Lower lobe of right lung (tissue), 2 donors: ENCODE measurements at regions not wholly inside any gene's neighbourhood (a gene's known extent, or its start where the extent isn't known, plus 50 kb on each side); places are given as distances from the start of the nearest gene placed in this dataset.

Source experiments
- ATAC-seq, 2 donors: fragments of 200-7000 bp; cut with Tn5 transposase; one replicate each; pipeline ENCODE4 v1.9.1; 2020 to 2022; ENCODE audit warnings: mild to moderate bottlenecking in 2 of 2, moderate library complexity in 2 of 2
- DNase-seq: peaks from one replicate; pipeline ENCODE4 v3.0.0-alpha.2; 2020
- H3K27ac ChIP-seq: fragments of 200-600 bp; one replicate; pipeline ENCODE4 v1.8.0; 2022
- H3K27me3 ChIP-seq: fragments of 200-600 bp; one replicate; pipeline ENCODE4 v1.8.0; 2022; ENCODE audit warnings: low read depth
- H3K36me3 ChIP-seq: fragments of 200-600 bp; one replicate; pipeline ENCODE4 v1.8.0; 2022; ENCODE audit warnings: mild to moderate bottlenecking
- H3K4me1 ChIP-seq: fragments of 200-600 bp; one replicate; pipeline ENCODE4 v1.8.0; 2022
- H3K4me3 ChIP-seq: fragments of 200-600 bp; one replicate; pipeline ENCODE4 v1.8.0; 2022; ENCODE audit warnings: mild to moderate bottlenecking
- H3K9me3 ChIP-seq: fragments of 200-600 bp; one replicate; pipeline ENCODE4 v1.8.0; 2022
- CTCF ChIP-seq: fragments of 200-600 bp; IDR thresholded peaks from one replicate; pipeline ENCODE4 v1.8.0; 2022; ENCODE audit warnings: antibody characterized with exemption, mild to moderate bottlenecking
- intact Hi-C: fragments of 100-400 bp; cut with DNase I; formaldehyde crosslinking; loops from one replicate; pipeline ENCODE4 v1.11.0; 2022
- donor health status: DM: no; HTN: yes; CAD: no; lungs with severe emphysema.

GRCh38 chr2:212686285-212686895 lies 147.8 kb upstream of the ERBB4 start:
- peak; percentile 62 to 64 for ATAC-seq
- intact Hi-C loops: no loop called here

DNA sequence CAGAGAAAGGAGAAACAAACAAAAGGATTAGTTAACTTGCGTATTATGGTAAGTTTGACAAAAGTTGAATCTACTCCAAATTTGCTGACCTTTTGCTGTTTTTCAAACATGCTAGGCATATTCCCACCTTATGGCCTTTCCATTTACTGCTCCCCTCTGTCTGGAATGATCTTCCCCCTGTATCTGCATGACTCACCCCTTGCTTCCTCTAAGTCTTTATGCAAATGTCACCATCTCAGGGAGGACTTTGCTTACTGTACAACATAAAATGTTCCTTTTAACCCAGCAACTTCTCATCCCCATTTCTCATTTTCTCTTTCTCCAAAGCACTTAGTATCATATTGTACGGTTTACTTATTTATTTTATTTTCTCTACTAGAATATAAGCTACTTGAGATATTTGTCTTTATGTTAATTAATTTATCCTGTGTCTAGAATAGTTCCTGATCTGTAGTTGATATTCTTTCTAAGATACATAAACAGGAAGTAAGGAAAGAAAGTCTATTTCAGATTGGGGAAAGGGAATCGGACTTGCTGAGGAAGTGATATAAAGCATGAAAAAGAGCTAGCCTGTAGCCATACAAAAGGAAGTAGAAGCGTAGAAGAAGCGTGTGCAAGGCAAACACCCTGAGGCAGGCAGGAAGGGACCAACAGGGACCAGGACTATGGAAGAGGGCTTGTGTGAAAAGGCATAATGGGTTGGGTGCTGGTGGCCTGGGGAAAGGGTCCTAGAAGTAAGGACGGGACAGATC lies 144.9 kb upstream of the ERBB4 start:
- Histone ChIP-seq H3K27ac (no peak overlapping the region), H3K27me3 (no peaks in the 10 kb centered on the region), H3K4me3 (no peak overlapping the region), H3K9me3 (no peaks in the 10 kb centered on the region), H3K36me3 (no peaks in the 10 kb centered on the region), H3K4me1 (no peaks in the 10 kb centered on the region)
- no peak for DNase-seq
- TF ChIP-seq CTCF: no peak
- no peak for ATAC-seq
- intact Hi-C loops: no loop called here

More at GRCh38 chr2:212686285-212686895, 147.8 kb upstream of the ERBB4 start:
- no peaks in the 10 kb centered on the region for H3K9me3 ChIP-seq
- H3K36me3 ChIP-seq: no peaks in the 10 kb centered on the region
- H3K4me1 ChIP-seq: no peaks in the 10 kb centered on the region
- TF ChIP-seq CTCF: peak; percentile 76
- no peak overlapping the region for H3K4me3 ChIP-seq
- H3K27ac ChIP-seq: no peak overlapping the region
- no peaks in the 10 kb centered on the region for H3K27me3 ChIP-seq
- peak; percentile 47 for DNase-seq

GRCh38 chr2:212682937-212683336 lies 144.3 kb upstream of the ERBB4 start:
- H3K9me3 ChIP-seq: no peaks in the 10 kb centered on the region
- H3K27ac ChIP-seq: no peak overlapping the region
- no peak overlapping the region for H3K4me3 ChIP-seq
- no peaks in the 10 kb centered on the region for H3K4me1 ChIP-seq
- no peaks in the 10 kb centered on the region for H3K36me3 ChIP-seq
- no peak for DNase-seq
- TF ChIP-seq CTCF: no peak
- intact Hi-C loops: no loop called here
- no peak for ATAC-seq
- H3K27me3 ChIP-seq: no peaks in the 10 kb centered on the region

GRCh38 chr2:212677466-212677865 lies 138.9 kb upstream of the ERBB4 start:
- Histone ChIP-seq H3K4me1 (no peaks in the 10 kb centered on the region), H3K9me3 (no peaks in the 10 kb centered on the region), H3K27ac (no peak overlapping the region), H3K36me3 (no peaks in the 10 kb centered on the region), H3K4me3 (no peak overlapping the region), H3K27me3 (no peaks in the 10 kb centered on the region)
- no peak for TF ChIP-seq CTCF
- no peak for ATAC-seq
- no peak for DNase-seq
- intact Hi-C loops: no loop called here

GRCh38 chr2:212672186-212672585 lies 133.6 kb upstream of the ERBB4 start:
- Histone ChIP-seq H3K9me3 (no peaks in the 10 kb centered on the region), H3K27me3 (no peaks in the 10 kb centered on the region), H3K36me3 (no peaks in the 10 kb centered on the region), H3K27ac (no peak overlapping the region), H3K4me1 (no peaks in the 10 kb centered on the region), H3K4me3 (no peak overlapping the region)
- intact Hi-C loops: no loop called here
- DNase-seq: no peak
- TF ChIP-seq CTCF: no peak
- ATAC-seq: no peak
